HUES64 (cell line): ENCODE measurements at regions not wholly inside any gene's neighbourhood (a gene's known extent, or its start where the extent isn't known, plus 50 kb on each side); places are given as distances from the start of the nearest gene placed in this dataset.
A peak's percentile ranks its signal among the peaks of the same experiment; 100 is the strongest.

Source experiments
- H3K27ac ChIP-seq: 2 replicates; pipeline ENCODE4 v1.7.0; 2013; ENCODE audit warnings: low read depth, low read length, inconsistent platforms
- H3K27me3 ChIP-seq: 2 replicates; pipeline ENCODE4 v1.6.1; 2013; ENCODE audit warnings: mild to moderate bottlenecking, low read length; ENCODE audit not compliant: insufficient read depth
- H3K36me3 ChIP-seq: 2 replicates; pipeline ENCODE4 v1.6.1; 2013; ENCODE audit warnings: mild to moderate bottlenecking, low read length; ENCODE audit not compliant: insufficient read depth
- H3K4me1 ChIP-seq: 2 replicates; pipeline ENCODE4 v1.6.1; 2013; ENCODE audit warnings: mild to moderate bottlenecking, low read length, moderate library complexity; ENCODE audit not compliant: insufficient read depth
- H3K4me3 ChIP-seq: 2 replicates; pipeline ENCODE4 v1.5.1; 2013; ENCODE audit warnings: mild to moderate bottlenecking, low read length, moderate library complexity
- H3K9ac ChIP-seq: 2 replicates; pipeline ENCODE4 v1.6.1; 2013; ENCODE audit warnings: mild to moderate bottlenecking, low read depth, low read length
- H3K9me3 ChIP-seq: 2 replicates; pipeline ENCODE4 v1.6.1; 2013; ENCODE audit warnings: low read depth, low read length; ENCODE audit not compliant: insufficient read depth
- WGBS: fragments of 150-250, 120-280 bp; methylation state at CpG from one replicate; pipeline ENCODE4 v1.1.7; 2013; ENCODE audit warnings: missing lambda C conversion rate; 5-methylcytosine and 5-hydroxymethylcytosine counted together

- H3K36me3 ChIP-seq, result no peaks in the 10 kb centered on the region
- no peak overlapping the region for H3K9ac ChIP-seq
- WGBS, result 0% methylated on average over 1 of the region's 3 CpGs
These were observed 472.7 kb upstream of the TRIB2 start for GRCh38 chr2:12244070-12244469.

GRCh38 chr2:12251121-12251520, 465.6 kb upstream of the TRIB2 start:
- H3K4me1 ChIP-seq, result peaks cover 15% of the 10 kb centered on the region
- 100% methylated on average over 1 of the region's 2 CpGs for WGBS
- no peak overlapping the region for H3K4me3 ChIP-seq
- no peak overlapping the region for H3K9ac ChIP-seq
- no peaks in the 10 kb centered on the region for H3K27me3 ChIP-seq
- no peak overlapping the region for H3K27ac ChIP-seq
- H3K36me3 ChIP-seq, result no peaks in the 10 kb centered on the region
- no peaks in the 10 kb centered on the region for H3K9me3 ChIP-seq

More at GRCh38 chr2:12244070-12244469, 472.7 kb upstream of the TRIB2 start:
- Histone ChIP-seq H3K4me3 (no peak overlapping the region), H3K27ac (no peak overlapping the region), H3K27me3 (no peaks in the 10 kb centered on the region), H3K4me1 (no peaks in the 10 kb centered on the region), H3K9me3 (no peaks in the 10 kb centered on the region)

GRCh38 chr2:12251749-12252148, 465.0 kb upstream of the TRIB2 start:
- Histone ChIP-seq H3K4me3 (no peak overlapping the region), H3K27ac (no peak overlapping the region), H3K27me3 (no peaks in the 10 kb centered on the region), H3K9ac (no peak overlapping the region), H3K36me3 (no peaks in the 10 kb centered on the region), H3K4me1 (peaks cover 18% of the 10 kb centered on the region), H3K9me3 (no peaks in the 10 kb centered on the region)

DNA sequence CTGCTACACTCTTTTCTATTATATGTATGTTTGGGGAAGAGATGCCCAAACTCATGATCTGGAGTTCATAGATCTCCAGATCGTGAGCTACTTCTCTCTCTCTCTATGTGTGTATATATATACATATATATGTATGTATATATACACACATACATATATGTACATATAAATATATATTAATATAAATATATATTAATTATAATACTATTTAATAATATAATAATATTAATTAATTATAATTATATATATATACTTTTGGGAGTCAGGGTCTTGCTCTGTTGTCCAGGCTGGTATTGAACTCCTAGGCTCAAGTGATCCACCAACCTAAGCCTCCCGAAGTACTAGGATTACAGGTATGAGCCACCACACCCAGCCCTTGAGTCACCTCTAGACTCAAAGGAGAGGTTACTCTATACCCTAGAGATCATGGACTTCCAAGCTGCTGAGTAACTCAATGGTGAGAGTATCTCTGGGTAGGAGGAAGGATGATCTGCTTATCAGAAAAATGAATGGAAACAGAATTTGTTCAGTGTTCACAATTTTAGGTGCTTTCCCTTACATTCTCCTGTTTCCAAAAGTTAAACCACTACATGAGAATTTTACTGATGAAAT, 463.5 kb upstream of the TRIB2 start:
- WGBS, result 94% methylated on average over 1 of the region's 2 CpGs
- no peak overlapping the region for H3K4me3 ChIP-seq
- H3K27me3 ChIP-seq, result no peaks in the 10 kb centered on the region
- no peak overlapping the region for H3K9ac ChIP-seq
- peaks cover 18% of the 10 kb centered on the region for H3K4me1 ChIP-seq
- no peak overlapping the region for H3K27ac ChIP-seq
- H3K36me3 ChIP-seq, result no peaks in the 10 kb centered on the region
- no peaks in the 10 kb centered on the region for H3K9me3 ChIP-seq

GRCh38 chr2:12254280-12254860, 462.4 kb upstream of the TRIB2 start:
- WGBS, result 95% methylated on average over 6 of the region's 6 CpGs
- no peak overlapping the region for H3K27ac ChIP-seq
- H3K4me1 ChIP-seq, result peaks cover 18% of the 10 kb centered on the region

GRCh38 chr2:12256206-12256605, 460.5 kb upstream of the TRIB2 start:
- Histone ChIP-seq H3K4me1 (peaks cover 18% of the 10 kb centered on the region), H3K4me3 (no peak overlapping the region), H3K9ac (no peak overlapping the region), H3K27me3 (no peaks in the 10 kb centered on the region), H3K27ac (no peak overlapping the region), H3K36me3 (no peaks in the 10 kb centered on the region), H3K9me3 (no peaks in the 10 kb centered on the region)
- 88% methylated on average over 2 of the region's 2 CpGs for WGBS

More at GRCh38 chr2:12254280-12254860, 462.4 kb upstream of the TRIB2 start:
- no peak overlapping the region for H3K4me3 ChIP-seq
- H3K36me3 ChIP-seq, result no peaks in the 10 kb centered on the region
- no peaks in the 10 kb centered on the region for H3K27me3 ChIP-seq
- H3K9me3 ChIP-seq, result no peaks in the 10 kb centered on the region
- no peak overlapping the region for H3K9ac ChIP-seq

GRCh38 chr2:12257476-12257875, 459.3 kb upstream of the TRIB2 start:
- H3K9ac ChIP-seq, result no peak overlapping the region

DNA sequence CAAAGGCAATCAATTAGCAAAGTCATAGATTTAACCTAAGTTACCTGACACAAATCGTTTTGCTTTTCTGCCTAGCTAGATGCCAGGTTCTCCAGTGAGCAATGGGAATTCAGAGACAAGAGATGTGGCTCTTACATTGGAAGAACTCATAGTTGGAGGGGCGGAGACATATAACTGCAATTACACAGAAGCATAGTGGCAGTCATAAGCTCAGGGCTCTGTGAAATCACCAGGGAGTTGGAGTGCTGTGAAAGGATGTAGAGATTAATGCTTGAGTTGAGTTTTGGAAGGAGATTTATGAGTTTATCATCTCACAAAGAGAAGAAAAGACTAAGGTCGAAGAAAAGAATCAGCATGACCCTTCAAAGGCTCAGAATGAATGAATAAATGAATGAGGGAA, 457.2 kb upstream of the TRIB2 start:
- Histone ChIP-seq H3K4me1 (peaks cover 39% of the 10 kb centered on the region), H3K36me3 (no peaks in the 10 kb centered on the region), H3K27ac (no peak overlapping the region), H3K27me3 (no peaks in the 10 kb centered on the region), H3K9me3 (no peaks in the 10 kb centered on the region), H3K9ac (no peak overlapping the region), H3K4me3 (no peak overlapping the region)
- WGBS, result 91% methylated on average over 3 of the region's 3 CpGs

More at GRCh38 chr2:12257476-12257875, 459.3 kb upstream of the TRIB2 start:
- Histone ChIP-seq H3K27me3 (no peaks in the 10 kb centered on the region), H3K4me3 (no peak overlapping the region), H3K4me1 (peaks cover 22% of the 10 kb centered on the region), H3K27ac (no peak overlapping the region), H3K36me3 (no peaks in the 10 kb centered on the region), H3K9me3 (no peaks in the 10 kb centered on the region)
- WGBS, result 91% methylated on average over 3 of the region's 3 CpGs

- H3K27ac ChIP-seq, result no peak overlapping the region
- no peak overlapping the region for H3K4me3 ChIP-seq
- H3K27me3 ChIP-seq, result no peaks in the 10 kb centered on the region
- H3K9ac ChIP-seq, result no peak overlapping the region
- no peaks in the 10 kb centered on the region for H3K36me3 ChIP-seq
- 51% methylated on average over 2 of the region's 3 CpGs for WGBS
- peaks cover 22% of the 10 kb centered on the region for H3K4me1 ChIP-seq
- no peaks in the 10 kb centered on the region for H3K9me3 ChIP-seq
These were observed 454.6 kb upstream of the TRIB2 start for GRCh38 chr2:12261986-12262680.

- peaks cover 22% of the 10 kb centered on the region for H3K4me1 ChIP-seq
- H3K4me3 ChIP-seq, result no peak overlapping the region
- H3K27me3 ChIP-seq, result no peaks in the 10 kb centered on the region
- H3K9me3 ChIP-seq, result no peaks in the 10 kb centered on the region
- 70% methylated on average over 2 of the region's 2 CpGs for WGBS
- H3K27ac ChIP-seq, result peak overlapping the region; percentile 85; the same call in 1 of the 2 replicates
- H3K9ac ChIP-seq, result no peak overlapping the region
- no peaks in the 10 kb centered on the region for H3K36me3 ChIP-seq
These were observed 453.9 kb upstream of the TRIB2 start for GRCh38 chr2:12262681-12263436.

- Histone ChIP-seq H3K4me1 (peaks cover 22% of the 10 kb centered on the region), H3K4me3 (no peak overlapping the region), H3K36me3 (no peaks in the 10 kb centered on the region), H3K27me3 (no peaks in the 10 kb centered on the region), H3K9ac (no peak overlapping the region), H3K27ac (peak overlapping the region; percentile 85; the same call in 1 of the 2 replicates), H3K9me3 (no peaks in the 10 kb centered on the region)
These were observed 453.0 kb upstream of the TRIB2 start for GRCh38 chr2:12263730-12264129.
